ENCODE measurements at regions not wholly inside any gene's neighbourhood (a gene's known extent, or its start where the extent isn't known, plus 50 kb on each side); places are given as distances from the start of the nearest gene placed in this dataset.

GRCh38 chr11:101346591-101346990, 217.0 kb upstream of the PGR start:
- TF ChIP-seq, protein P1, sequence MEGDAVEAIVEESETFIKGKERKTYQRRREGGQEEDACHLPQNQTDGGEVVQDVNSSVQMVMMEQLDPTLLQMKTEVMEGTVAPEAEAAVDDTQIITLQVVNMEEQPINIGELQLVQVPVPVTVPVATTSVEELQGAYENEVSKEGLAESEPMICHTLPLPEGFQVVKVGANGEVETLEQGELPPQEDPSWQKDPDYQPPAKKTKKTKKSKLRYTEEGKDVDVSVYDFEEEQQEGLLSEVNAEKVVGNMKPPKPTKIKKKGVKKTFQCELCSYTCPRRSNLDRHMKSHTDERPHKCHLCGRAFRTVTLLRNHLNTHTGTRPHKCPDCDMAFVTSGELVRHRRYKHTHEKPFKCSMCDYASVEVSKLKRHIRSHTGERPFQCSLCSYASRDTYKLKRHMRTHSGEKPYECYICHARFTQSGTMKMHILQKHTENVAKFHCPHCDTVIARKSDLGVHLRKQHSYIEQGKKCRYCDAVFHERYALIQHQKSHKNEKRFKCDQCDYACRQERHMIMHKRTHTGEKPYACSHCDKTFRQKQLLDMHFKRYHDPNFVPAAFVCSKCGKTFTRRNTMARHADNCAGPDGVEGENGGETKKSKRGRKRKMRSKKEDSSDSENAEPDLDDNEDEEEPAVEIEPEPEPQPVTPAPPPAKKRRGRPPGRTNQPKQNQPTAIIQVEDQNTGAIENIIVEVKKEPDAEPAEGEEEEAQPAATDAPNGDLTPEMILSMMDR (IDR thresholded peaks at IDR 0.05): no peak
- TF ChIP-seq POLR2A (IDR thresholded peaks at IDR 0.05) (no peak), EP300 (IDR thresholded peaks at IDR 0.05) (no peak)

Measured in stomach (tissue), 4 donors.